DND-41 (cell line): ENCODE measurements at regions not wholly inside any gene's neighbourhood (a gene's known extent, or its start where the extent isn't known, plus 50 kb on each side); places are given as distances from the start of the nearest gene placed in this dataset.

Experiments
- CTCF ChIP-seq: IDR thresholded peaks from 2 replicates; pipeline ENCODE4 v1.5.1; 2012; ENCODE audit warnings: borderline replicate concordance, low read length, moderate library complexity, mild to moderate bottlenecking; ENCODE audit not compliant: poor library complexity, severe bottlenecking; ENCODE audit errors: extremely low read depth
- EZH2 ChIP-seq: IDR thresholded peaks from 3 replicates; pipeline ENCODE4 v1.6.1; 2012; ENCODE audit warnings: borderline replicate concordance, low read depth, mild to moderate bottlenecking, moderate library complexity, low read length, inconsistent platforms; ENCODE audit not compliant: severe bottlenecking

DNA sequence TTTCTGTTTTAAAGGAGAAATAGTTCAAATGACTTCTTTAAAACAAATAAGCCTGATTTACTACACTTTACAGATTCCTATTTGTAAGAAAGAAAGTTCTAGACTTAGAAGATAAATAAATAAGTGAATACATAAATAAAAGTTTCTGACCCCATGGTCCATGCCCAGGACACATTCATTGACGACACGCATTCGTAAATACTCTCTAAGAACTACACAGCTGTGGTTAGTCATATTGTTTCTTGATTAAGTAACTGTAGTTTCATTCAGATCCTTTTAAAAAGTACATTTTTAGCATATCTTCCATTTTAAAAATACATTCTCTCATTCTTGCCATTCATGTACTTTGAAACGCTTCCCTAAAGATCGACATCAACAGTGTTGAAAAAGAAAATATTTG lies 497.4 kb downstream of the SETD4 start:
- TF ChIP-seq CTCF = no peak
- no peak for TF ChIP-seq EZH2
